ENCODE measurements at regions not wholly inside any gene's neighbourhood (a gene's known extent, or its start where the extent isn't known, plus 50 kb on each side); places are given as distances from the start of the nearest gene placed in this dataset.

GRCh38 chr3:159830523-159831154 is 158.0 kb upstream of the IL12A start:
- TF ChIP-seq EGR1 (IDR thresholded peaks at IDR 0.05; ENCODE audit: low read depth) (no peak), POLR2A (IDR thresholded peaks at IDR 0.05; ENCODE audit: borderline replicate concordance, extremely low read depth, insufficient read depth, insufficient read length) (no peak), ZBTB33 (IDR thresholded peaks at IDR 0.05; ENCODE audit: extremely low read depth, insufficient replicate concordance, low read length) (no peak)

Data from HCT116 (cell line).